Midbrain (tissue), 1 donor: ENCODE measurements at regions not wholly inside any gene's neighbourhood (a gene's known extent, or its start where the extent isn't known, plus 50 kb on each side); places are given as distances from the start of the nearest gene placed in this dataset.
"Not testable (repeated sequence)": the region's sequence is repeated elsewhere in the genome, so short reads cannot be mapped to it uniquely, and the experiment has no call there.

ENCODE experiments used
- DNase-seq: peaks from one replicate; lab custom pipeline; 2025; lab: John Stamatoyannopoulos, UW

- DNase-seq: no peak
These were observed 102.3 kb upstream of the MCHR2 start for GRCh38 chr6:100096341-100096740.

DNA sequence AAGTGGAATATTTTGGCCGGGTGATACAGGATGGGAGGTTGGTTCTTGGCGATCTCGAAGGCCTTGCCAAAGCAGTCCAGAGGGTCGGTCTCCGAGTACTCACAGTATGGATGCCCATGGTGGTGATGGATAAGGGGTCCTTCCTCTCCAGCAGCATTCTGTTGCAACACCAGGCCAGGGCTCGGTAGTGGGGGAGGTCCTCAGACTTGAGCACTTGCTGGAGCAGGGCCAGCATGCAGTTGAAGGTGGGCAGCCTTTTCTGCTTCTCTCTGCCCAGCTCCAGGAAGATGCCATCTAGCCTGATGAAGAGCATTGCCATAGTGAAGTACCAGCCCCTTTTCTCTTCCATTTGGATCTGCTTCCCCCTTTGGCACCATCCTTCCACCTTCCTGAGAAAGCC is 99.4 kb upstream of the MCHR2 start:
- no peak for DNase-seq

DNA sequence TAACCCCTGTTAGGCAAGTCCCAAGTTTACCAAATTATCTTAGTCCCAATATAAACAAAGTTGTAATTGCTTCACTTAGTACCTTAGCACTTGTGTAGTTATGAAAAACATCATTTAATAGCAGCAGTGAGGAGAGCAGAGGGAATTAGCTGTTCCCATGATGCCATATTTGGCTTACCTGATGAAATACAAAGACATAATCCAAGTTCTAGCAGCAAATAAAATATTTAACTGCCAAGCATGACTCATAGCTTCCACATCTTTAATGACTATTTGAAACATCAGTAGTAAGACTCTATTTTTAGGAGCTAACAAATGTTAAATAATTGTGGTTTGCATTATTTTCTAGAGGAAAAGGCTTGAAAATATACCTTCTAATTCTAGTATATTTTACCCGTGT is 94.0 kb upstream of the MCHR2 start:
- DNase-seq: no peak

GRCh38 chr6:100084991-100085364 is 91.0 kb upstream of the MCHR2 start:
- no peak for DNase-seq

DNA sequence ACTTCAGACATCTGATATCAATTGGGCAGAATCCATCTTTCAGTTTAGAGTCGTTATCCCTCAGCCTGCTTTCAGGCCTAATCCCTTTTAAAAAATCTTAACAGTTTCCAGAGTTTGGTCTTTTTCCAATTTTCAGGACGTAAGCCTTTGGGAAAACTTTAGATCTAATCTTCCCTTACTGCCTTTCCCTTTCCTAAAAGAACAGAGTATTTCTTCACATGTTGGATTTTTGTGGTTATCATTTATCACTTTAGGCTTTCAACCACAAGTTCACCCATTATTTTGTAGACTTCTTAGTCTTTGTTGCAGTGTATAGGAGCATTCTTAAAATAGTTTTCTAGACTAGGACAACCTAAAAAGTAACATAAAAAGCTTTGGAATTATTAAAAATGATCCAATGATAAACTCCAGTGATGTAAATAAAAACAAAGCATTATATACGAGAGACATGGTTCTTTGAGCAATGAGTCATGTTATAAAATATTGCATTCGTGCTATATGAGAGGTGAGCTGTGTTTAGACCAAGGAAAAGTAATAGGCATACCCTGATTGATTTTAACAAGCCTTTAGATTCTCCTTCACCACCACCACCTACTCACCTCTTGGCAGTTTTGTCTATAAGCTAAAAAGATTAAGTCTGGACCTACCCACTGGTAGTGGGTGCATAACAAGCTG is 90.4 kb upstream of the MCHR2 start:
- DNase-seq: no peak

DNA sequence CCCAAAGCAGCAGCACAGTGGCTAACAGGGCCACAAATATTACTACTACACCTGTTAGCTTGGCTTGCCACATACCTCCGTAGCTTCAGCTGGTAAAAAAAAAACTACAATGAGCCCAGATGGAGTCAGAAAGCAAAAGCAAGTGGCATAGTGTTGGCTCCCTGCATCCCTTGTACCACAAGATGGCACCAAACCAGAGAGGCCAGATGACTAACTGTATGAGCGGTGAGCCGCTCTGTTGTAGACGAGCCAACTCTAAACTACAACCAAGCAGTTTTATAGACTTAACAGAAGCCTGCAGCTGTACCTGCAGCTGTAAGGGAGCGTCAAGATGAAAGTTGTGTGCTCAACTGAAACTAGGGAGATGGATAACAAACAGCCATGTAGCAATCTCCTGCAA is 84.5 kb upstream of the MCHR2 start:
- DNase-seq: no peak

DNA sequence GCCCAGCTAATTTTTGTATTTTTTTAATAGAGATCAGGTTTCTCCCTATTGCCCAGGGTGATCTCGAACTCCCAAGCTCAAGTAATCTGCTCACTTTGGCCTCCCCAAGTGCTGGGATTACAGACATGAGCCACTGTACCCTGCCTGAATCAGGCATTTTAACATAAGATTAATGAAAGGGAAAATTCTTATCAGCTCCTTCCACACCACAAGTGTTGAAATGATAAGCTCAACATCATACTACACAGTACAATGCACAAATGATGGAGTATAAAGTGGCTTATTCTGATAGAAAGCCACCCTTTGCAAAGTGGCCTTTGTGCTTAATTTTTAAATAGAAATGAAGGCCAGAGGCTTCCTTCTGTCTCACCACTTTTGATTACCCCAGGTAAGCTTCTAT is 71.3 kb upstream of the MCHR2 start:
- DNase-seq: no peak

DNA sequence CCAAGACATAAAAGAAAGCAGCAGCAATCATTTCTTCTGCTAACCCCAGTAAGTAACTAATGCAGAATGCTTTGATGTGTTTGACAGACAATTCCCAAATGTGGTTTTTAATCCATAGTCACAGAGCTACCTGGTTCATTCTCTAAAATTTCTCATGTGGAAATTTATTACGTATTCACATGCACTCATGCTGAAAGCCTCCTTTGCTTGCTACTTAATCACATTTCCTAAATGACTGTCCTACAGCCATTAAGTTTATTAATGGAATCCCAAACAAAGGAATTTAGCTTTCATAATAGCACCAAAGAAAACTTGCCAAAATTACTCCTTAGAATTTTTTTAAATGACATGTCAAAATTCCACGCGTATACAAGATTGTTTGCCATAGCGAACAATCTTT is 68.6 kb upstream of the MCHR2 start:
- no peak for DNase-seq

GRCh38 chr6:100057941-100058340 is 63.9 kb upstream of the MCHR2 start:
- no peak for DNase-seq

- DNase-seq: no peak
These were observed 56.5 kb upstream of the MCHR2 start for GRCh38 chr6:100050550-100050949.

GRCh38 chr6:100043961-100044360 is 49.9 kb upstream of the MCHR2 start:
- DNase-seq: not testable (repeated sequence)
